GM12878 (cell line): ENCODE measurements at regions not wholly inside any gene's neighbourhood (a gene's known extent, or its start where the extent isn't known, plus 50 kb on each side); places are given as distances from the start of the nearest gene placed in this dataset.

Experiments used
- ESRRA ChIP-seq: IDR thresholded peaks from 2 replicates; pipeline ENCODE4 v1.6.1; 2012; ENCODE audit warnings: mild to moderate bottlenecking, low read length, improper control_type of control experiment
- EZH2 ChIP-seq: IDR thresholded peaks from 2 replicates; pipeline ENCODE4 v1.6.1; 2012; ENCODE audit warnings: low read depth, mild to moderate bottlenecking, control low read depth, inconsistent platforms, low read length, borderline replicate concordance; ENCODE audit not compliant: control insufficient read depth
- GATAD2B ChIP-seq: fragments of 450-650 bp; conservative IDR thresholded peaks from 2 replicates; pipeline ENCODE4 v1.6.1; 2017; ENCODE audit warnings: low read depth, mild to moderate bottlenecking, moderate library complexity
- KAT2A ChIP-seq: conservative IDR thresholded peaks from 2 replicates; pipeline ENCODE4 v1.6.1; 2011; ENCODE audit warnings: low read depth, low read length; ENCODE audit not compliant: control insufficient read depth
- MYB ChIP-seq: fragments of 150-350 bp; IDR thresholded peaks from 2 replicates; pipeline ENCODE4 v1.6.1; 2014; ENCODE audit warnings: mild to moderate bottlenecking, low read depth, low read length, borderline replicate concordance
- MYC ChIP-seq: IDR thresholded peaks from 2 replicates; pipeline ENCODE4 v1.6.1; 2011; ENCODE audit warnings: mild to moderate bottlenecking, low read length, moderate library complexity, inconsistent platforms; ENCODE audit not compliant: insufficient read depth, insufficient replicate concordance, insufficient read length, severe bottlenecking
- POLR2A ChIP-seq: IDR thresholded peaks from 2 replicates; pipeline ENCODE4 v1.6.1; 2011; ENCODE audit warnings: low read depth, mild to moderate bottlenecking, low read length
- RELA ChIP-seq: fragments of 450-650 bp; IDR thresholded peaks from 2 replicates; pipeline ENCODE4 v1.8.0; 2014; ENCODE audit warnings: borderline replicate concordance; ENCODE audit not compliant: partially characterized antibody
- SP1 ChIP-seq: IDR thresholded peaks from one replicate; pipeline ENCODE4 v1.6.1; 2011; ENCODE audit warnings: low read depth, low read length
- TBL1XR1 ChIP-seq: IDR thresholded peaks from 2 replicates; pipeline ENCODE4 v1.6.1; 2012; ENCODE audit warnings: low read depth, low read length, improper control_type of control experiment
- YY1 ChIP-seq: IDR thresholded peaks from 2 replicates; pipeline ENCODE4 v1.6.1; 2011; ENCODE audit warnings: low read depth, mild to moderate bottlenecking, low read length
- ZNF687 ChIP-seq: fragments of 450-650 bp; IDR thresholded peaks from 2 replicates; pipeline ENCODE4 v1.6.1; 2017; ENCODE audit warnings: mild to moderate bottlenecking, moderate library complexity
- TF ChIP-seq, protein P1 (sequence below): IDR thresholded peaks from 2 replicates; pipeline ENCODE4 v1.6.1; 2011; ENCODE audit warnings: low read depth, low read length, improper control_type of control experiment, borderline replicate concordance
- TF ChIP-seq, protein P2 (sequence below), 3 experiments: IDR thresholded peaks in 2 of 3; conservative IDR thresholded peaks in 1 of 3; 2 replicates each; pipeline ENCODE4 v1.5.1; 2011; ENCODE audit warnings: low read depth in 3 of 3, low read length in 3 of 3, mild to moderate bottlenecking in 3 of 3, control low read depth in 2 of 3, moderate library complexity in 2 of 3, inconsistent platforms in 1 of 3, mixed read lengths in 1 of 3; ENCODE audit not compliant: control insufficient read depth in 2 of 3, insufficient read depth in 1 of 3; ENCODE audit errors: extremely low read depth in 1 of 3

GRCh38 chr16:6246266-6246665, 1086.4 kb upstream of the RBFOX1 start:
- TF ChIP-seq SP1 = no peak
- TF ChIP-seq, protein P1, sequence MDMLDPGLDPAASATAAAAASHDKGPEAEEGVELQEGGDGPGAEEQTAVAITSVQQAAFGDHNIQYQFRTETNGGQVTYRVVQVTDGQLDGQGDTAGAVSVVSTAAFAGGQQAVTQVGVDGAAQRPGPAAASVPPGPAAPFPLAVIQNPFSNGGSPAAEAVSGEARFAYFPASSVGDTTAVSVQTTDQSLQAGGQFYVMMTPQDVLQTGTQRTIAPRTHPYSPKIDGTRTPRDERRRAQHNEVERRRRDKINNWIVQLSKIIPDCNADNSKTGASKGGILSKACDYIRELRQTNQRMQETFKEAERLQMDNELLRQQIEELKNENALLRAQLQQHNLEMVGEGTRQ = no peak
- TF ChIP-seq GATAD2B = no peak
- no peak for TF ChIP-seq ESRRA
- no peak for TF ChIP-seq POLR2A
- TF ChIP-seq RELA = no peak
- no peak for TF ChIP-seq MYC
- TF ChIP-seq, protein P2, sequence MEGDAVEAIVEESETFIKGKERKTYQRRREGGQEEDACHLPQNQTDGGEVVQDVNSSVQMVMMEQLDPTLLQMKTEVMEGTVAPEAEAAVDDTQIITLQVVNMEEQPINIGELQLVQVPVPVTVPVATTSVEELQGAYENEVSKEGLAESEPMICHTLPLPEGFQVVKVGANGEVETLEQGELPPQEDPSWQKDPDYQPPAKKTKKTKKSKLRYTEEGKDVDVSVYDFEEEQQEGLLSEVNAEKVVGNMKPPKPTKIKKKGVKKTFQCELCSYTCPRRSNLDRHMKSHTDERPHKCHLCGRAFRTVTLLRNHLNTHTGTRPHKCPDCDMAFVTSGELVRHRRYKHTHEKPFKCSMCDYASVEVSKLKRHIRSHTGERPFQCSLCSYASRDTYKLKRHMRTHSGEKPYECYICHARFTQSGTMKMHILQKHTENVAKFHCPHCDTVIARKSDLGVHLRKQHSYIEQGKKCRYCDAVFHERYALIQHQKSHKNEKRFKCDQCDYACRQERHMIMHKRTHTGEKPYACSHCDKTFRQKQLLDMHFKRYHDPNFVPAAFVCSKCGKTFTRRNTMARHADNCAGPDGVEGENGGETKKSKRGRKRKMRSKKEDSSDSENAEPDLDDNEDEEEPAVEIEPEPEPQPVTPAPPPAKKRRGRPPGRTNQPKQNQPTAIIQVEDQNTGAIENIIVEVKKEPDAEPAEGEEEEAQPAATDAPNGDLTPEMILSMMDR (IDR thresholded peaks at IDR 0.05 in 2 of 3, conservative IDR thresholded peaks at IDR 0.05 in 1 of 3; ENCODE audit: control insufficient read depth in 2 of 3, extremely low read depth in 1 of 3, insufficient read depth in 1 of 3, low read depth in 3 of 3, low read length in 3 of 3) = no peak
- TF ChIP-seq MYB = no peak
- TF ChIP-seq ZNF687 = no peak
- no peak for TF ChIP-seq TBL1XR1
- no peak for TF ChIP-seq YY1
- TF ChIP-seq KAT2A = no peak
- TF ChIP-seq EZH2 = no peak
